ENCODE measurements at regions not wholly inside any gene's neighbourhood (a gene's known extent, or its start where the extent isn't known, plus 50 kb on each side); places are given as distances from the start of the nearest gene placed in this dataset.

DNA sequence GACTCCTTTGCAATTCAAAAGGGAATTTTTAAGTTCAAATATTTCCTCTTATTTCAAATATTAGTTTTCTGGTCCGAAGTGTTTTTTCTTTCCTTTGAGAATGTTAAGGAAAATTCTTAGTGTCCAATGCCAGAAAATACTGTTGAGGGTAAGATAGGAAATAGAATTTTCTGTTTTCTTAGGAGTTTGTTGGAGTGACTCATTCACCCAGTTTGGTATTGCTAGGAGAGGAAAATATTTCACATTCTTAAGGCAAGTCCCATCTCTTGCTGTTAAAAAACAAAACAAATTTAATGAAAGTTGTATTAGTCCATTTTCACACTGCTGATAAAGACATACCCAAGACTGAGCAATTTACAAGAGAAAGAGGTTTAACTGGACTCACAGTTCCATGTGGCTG is 349.2 kb upstream of the ADAMTSL1 start:
- TF ChIP-seq EZH2 (IDR thresholded peaks at IDR 0.05; ENCODE audit: borderline replicate concordance, insufficient read depth, low read depth, low read length, poor library complexity, severe bottlenecking) (no peak), CTCF (IDR thresholded peaks at IDR 0.05) (no peak)

Measured in B cell (primary cell).